ENCODE measurements at regions not wholly inside any gene's neighbourhood (a gene's known extent, or its start where the extent isn't known, plus 50 kb on each side); places are given as distances from the start of the nearest gene placed in this dataset.

- TF ChIP-seq TAF1 (IDR thresholded peaks at IDR 0.05; ENCODE audit: borderline replicate concordance, insufficient read depth, low read length), result no peak
- TF ChIP-seq FOXP2 (optimal IDR thresholded peaks at IDR 0.05; ENCODE audit: borderline replicate concordance, extremely low read depth, extremely low read length, insufficient read depth), result no peak
- no peak for TF ChIP-seq POLR2AphosphoS5 (IDR thresholded peaks at IDR 0.05; ENCODE audit: low read depth, low read length)
- no peak for TF ChIP-seq SIN3A (IDR thresholded peaks at IDR 0.05; ENCODE audit: borderline replicate concordance, insufficient read depth, low read length)
- no peak for TF ChIP-seq REST (IDR thresholded peaks at IDR 0.05; ENCODE audit: insufficient read depth in 1 of 2, low read depth in 2 of 2, low read length in 2 of 2)
Measured at GRCh38 chr16:7278636-7279035, 54.0 kb upstream of the RBFOX1 start.

GRCh38 chr16:7272567-7273158 lies 60.0 kb upstream of the RBFOX1 start:
- TF ChIP-seq FOXP2 (optimal IDR thresholded peaks at IDR 0.05; ENCODE audit: borderline replicate concordance, extremely low read depth, extremely low read length, insufficient read depth) (no peak), REST (IDR thresholded peaks at IDR 0.05; ENCODE audit: insufficient read depth in 1 of 2, low read depth in 2 of 2, low read length in 2 of 2) (no peak), TAF1 (IDR thresholded peaks at IDR 0.05; ENCODE audit: borderline replicate concordance, insufficient read depth, low read length) (no peak), POLR2AphosphoS5 (IDR thresholded peaks at IDR 0.05; ENCODE audit: low read depth, low read length) (no peak), SIN3A (IDR thresholded peaks at IDR 0.05; ENCODE audit: borderline replicate concordance, insufficient read depth, low read length) (no peak)

GRCh38 chr16:7271486-7271885 lies 61.2 kb upstream of the RBFOX1 start:
- no peak for TF ChIP-seq POLR2AphosphoS5 (IDR thresholded peaks at IDR 0.05; ENCODE audit: low read depth, low read length)

- TF ChIP-seq SIN3A (IDR thresholded peaks at IDR 0.05; ENCODE audit: borderline replicate concordance, insufficient read depth, low read length) (no peak), REST (IDR thresholded peaks at IDR 0.05; ENCODE audit: insufficient read depth in 1 of 2, low read depth in 2 of 2, low read length in 2 of 2) (no peak), FOXP2 (optimal IDR thresholded peaks at IDR 0.05; ENCODE audit: borderline replicate concordance, extremely low read depth, extremely low read length, insufficient read depth) (no peak), POLR2AphosphoS5 (IDR thresholded peaks at IDR 0.05; ENCODE audit: low read depth, low read length) (no peak), TAF1 (IDR thresholded peaks at IDR 0.05; ENCODE audit: borderline replicate concordance, insufficient read depth, low read length) (no peak)
Measured at GRCh38 chr16:7270823-7271222, 61.8 kb upstream of the RBFOX1 start.

- TF ChIP-seq POLR2AphosphoS5 (IDR thresholded peaks at IDR 0.05; ENCODE audit: low read depth, low read length) (no peak), SIN3A (IDR thresholded peaks at IDR 0.05; ENCODE audit: borderline replicate concordance, insufficient read depth, low read length) (no peak), FOXP2 (optimal IDR thresholded peaks at IDR 0.05; ENCODE audit: borderline replicate concordance, extremely low read depth, extremely low read length, insufficient read depth) (no peak), TAF1 (IDR thresholded peaks at IDR 0.05; ENCODE audit: borderline replicate concordance, insufficient read depth, low read length) (no peak), REST (IDR thresholded peaks at IDR 0.05; ENCODE audit: insufficient read depth in 1 of 2, low read depth in 2 of 2, low read length in 2 of 2) (no peak)
Measured at GRCh38 chr16:7270006-7270405, 62.6 kb upstream of the RBFOX1 start.
